ENCODE measurements at regions not wholly inside any gene's neighbourhood (a gene's known extent, or its start where the extent isn't known, plus 50 kb on each side); places are given as distances from the start of the nearest gene placed in this dataset.

DNA sequence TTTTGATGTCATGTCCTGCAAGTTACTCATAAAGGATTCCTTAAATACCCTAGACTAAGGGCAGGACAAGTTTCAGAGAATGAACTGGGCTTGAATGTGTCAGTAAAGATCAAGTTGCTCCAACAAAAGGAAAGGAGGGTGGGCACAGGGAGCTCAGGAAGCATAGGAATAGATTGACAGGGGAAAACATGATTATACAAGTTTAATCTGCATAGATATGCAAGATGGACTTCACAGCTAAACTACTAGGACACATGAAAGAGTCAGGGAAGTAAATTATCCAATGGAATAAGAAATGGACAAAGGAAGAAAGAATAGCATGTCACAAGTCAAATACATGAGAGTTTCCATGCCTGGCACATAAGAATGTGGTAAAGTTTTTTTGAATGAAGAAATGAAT lies 203.9 kb upstream of the SAMSN1 start:
- TF ChIP-seq CTCF (IDR thresholded peaks at IDR 0.05) (no peak), POLR2A (IDR thresholded peaks at IDR 0.05) (no peak)

All from prostate gland (tissue), 2 donors.